ENCODE measurements at regions not wholly inside any gene's neighbourhood (a gene's known extent, or its start where the extent isn't known, plus 50 kb on each side); places are given as distances from the start of the nearest gene placed in this dataset.

DNA sequence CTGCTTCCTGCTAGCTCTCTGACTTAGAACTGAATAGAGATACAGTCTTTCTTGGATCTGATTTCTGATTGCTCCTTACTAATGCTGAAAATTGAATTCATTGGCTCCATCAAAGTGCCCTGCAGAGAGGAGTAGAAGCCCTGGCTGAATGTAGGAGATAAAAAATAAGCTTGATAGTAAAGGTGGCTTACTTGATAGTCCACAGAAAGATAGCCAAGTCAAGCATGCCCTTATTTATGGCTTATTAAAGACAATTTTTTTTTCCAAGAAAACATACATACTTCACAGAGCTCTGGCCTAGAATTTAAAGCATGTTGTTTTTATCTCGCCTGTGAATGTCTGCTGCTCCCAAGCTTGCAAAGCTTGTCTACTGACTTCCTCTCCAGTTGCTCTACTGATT is 124.6 kb upstream of the CADPS start:
- TF ChIP-seq, protein P1, sequence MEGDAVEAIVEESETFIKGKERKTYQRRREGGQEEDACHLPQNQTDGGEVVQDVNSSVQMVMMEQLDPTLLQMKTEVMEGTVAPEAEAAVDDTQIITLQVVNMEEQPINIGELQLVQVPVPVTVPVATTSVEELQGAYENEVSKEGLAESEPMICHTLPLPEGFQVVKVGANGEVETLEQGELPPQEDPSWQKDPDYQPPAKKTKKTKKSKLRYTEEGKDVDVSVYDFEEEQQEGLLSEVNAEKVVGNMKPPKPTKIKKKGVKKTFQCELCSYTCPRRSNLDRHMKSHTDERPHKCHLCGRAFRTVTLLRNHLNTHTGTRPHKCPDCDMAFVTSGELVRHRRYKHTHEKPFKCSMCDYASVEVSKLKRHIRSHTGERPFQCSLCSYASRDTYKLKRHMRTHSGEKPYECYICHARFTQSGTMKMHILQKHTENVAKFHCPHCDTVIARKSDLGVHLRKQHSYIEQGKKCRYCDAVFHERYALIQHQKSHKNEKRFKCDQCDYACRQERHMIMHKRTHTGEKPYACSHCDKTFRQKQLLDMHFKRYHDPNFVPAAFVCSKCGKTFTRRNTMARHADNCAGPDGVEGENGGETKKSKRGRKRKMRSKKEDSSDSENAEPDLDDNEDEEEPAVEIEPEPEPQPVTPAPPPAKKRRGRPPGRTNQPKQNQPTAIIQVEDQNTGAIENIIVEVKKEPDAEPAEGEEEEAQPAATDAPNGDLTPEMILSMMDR (IDR thresholded peaks at IDR 0.05; ENCODE audit: low read depth, low read length), result no peak
- TF ChIP-seq POLR2A (IDR thresholded peaks at IDR 0.05; ENCODE audit: extremely low read depth, insufficient read length) (no peak), MYC (IDR thresholded peaks at IDR 0.05; ENCODE audit: low read depth, low read length) (no peak)

Data from NB4 (cell line).